ENCODE measurements at regions not wholly inside any gene's neighbourhood (a gene's known extent, or its start where the extent isn't known, plus 50 kb on each side); places are given as distances from the start of the nearest gene placed in this dataset.

- ATAC-seq (no peak), DNase-seq (ENCODE audit: low spot score) (no peak), FAIRE-seq (no peak)
- no peaks in the 10 kb centered on the region for H3K79me2 ChIP-seq (ENCODE audit: insufficient read depth, low read length)
- no peaks in the 10 kb centered on the region for H4K20me1 ChIP-seq (ENCODE audit: insufficient read depth, low read length)
- ChIA-PET CTCF (ENCODE audit: low intra/inter-chr PET ratio, low total read pairs) (no interaction called here), POLR2A (no interaction called here)
- in situ Hi-C loops (cut with HindIII; ENCODE audit: extremely low pct_ligation_motif_present, low pct_unique_long_range_greater_than_20kb) (no loop called here), intact Hi-C loops (cut with micrococcal nuclease; ENCODE audit: unreplicated experiment) (no loop called here)
- no peak overlapping the region for H3K4me2 ChIP-seq (ENCODE audit: low read depth, low read length)
- no peaks in the 10 kb centered on the region for H3K36me3 ChIP-seq (replicated peaks in 1 of 2; ENCODE audit: control insufficient read depth in 1 of 2, insufficient read depth in 2 of 2, low read length in 2 of 2)
- no peaks in the 10 kb centered on the region for H3K9me3 ChIP-seq (ENCODE audit: low read length)
- no peak overlapping the region for H3K9ac ChIP-seq (ENCODE audit: insufficient read depth, low read depth, low read length)
- TF ChIP-seq ZFX (CRISPR knock-in tag; IDR thresholded peaks at IDR 0.05; ENCODE audit: low read depth) = no peak
- TF ChIP-seq, protein P1, sequence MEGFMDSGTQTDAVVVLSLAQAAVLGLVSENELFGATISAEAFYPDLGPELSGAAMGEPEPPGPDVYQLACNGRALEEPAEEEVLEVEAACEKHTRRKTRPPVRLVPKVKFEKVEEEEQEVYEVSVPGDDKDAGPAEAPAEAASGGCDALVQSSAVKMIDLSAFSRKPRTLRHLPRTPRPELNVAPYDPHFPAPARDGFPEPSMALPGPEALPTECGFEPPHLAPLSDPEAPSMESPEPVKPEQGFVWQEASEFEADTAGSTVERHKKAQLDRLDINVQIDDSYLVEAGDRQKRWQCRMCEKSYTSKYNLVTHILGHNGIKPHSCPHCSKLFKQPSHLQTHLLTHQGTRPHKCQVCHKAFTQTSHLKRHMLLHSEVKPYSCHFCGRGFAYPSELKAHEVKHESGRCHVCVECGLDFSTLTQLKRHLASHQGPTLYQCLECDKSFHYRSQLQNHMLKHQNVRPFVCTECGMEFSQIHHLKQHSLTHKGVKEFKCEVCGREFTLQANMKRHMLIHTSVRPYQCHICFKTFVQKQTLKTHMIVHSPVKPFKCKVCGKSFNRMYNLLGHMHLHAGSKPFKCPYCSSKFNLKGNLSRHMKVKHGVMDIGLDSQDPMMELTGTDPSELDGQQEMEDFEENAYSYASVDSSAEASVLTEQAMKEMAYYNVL (CRISPR knock-in tag; IDR thresholded peaks at IDR 0.05; ENCODE audit: borderline replicate concordance) = no peak
- TF ChIP-seq CCDC6 (CRISPR knock-in tag; IDR thresholded peaks at IDR 0.05) = no peak
- TF ChIP-seq EZH2 (conservative IDR thresholded peaks at IDR 0.05; ENCODE audit: low read depth, low read length) = no peak
- no peak for TF ChIP-seq NCOR1 (IDR thresholded peaks at IDR 0.05; ENCODE audit: borderline replicate concordance, low read length)
- no peak for TF ChIP-seq ZNF839 (CRISPR knock-in tag; IDR thresholded peaks at IDR 0.05; ENCODE audit: borderline replicate concordance)
- no peak for TF ChIP-seq FOXK2 (IDR thresholded peaks at IDR 0.05)
- TF ChIP-seq GATAD1 (CRISPR knock-in tag; IDR thresholded peaks at IDR 0.05) = no peak
- H3K4me3 ChIP-seq (replicated peaks in 1 of 3; ENCODE audit: insufficient read depth in 1 of 3, low read depth in 2 of 3, low read length in 3 of 3) = no peak overlapping the region
- no TSS peak for BruUV-seq (replicated peaks)
- WGBS (ENCODE audit: low lambda C conversion rate) = 1% methylated on average over 5 of the region's 5 CpGs
- no peaks in the 10 kb centered on the region for H3K27me3 ChIP-seq (ENCODE audit: control insufficient read depth in 1 of 2, insufficient read depth in 2 of 2, low read length in 2 of 2)
- H2AFZ ChIP-seq (ENCODE audit: low read length) = no peak overlapping the region
- H3K4me1 ChIP-seq (ENCODE audit: insufficient read depth, low read length) = no peaks in the 10 kb centered on the region
- H3K27ac ChIP-seq (ENCODE audit: extremely low read length, insufficient read depth, low read length) = no peak overlapping the region
Observed at GRCh38 chr9:101995231-101995630, 256.8 kb upstream of the GRIN3A start.

GRCh38 chr9:101993771-101994170 lies 255.3 kb upstream of the GRIN3A start:
- H2AFZ ChIP-seq (ENCODE audit: low read length) = no peak overlapping the region
- in situ Hi-C loops (cut with HindIII; ENCODE audit: extremely low pct_ligation_motif_present, low pct_unique_long_range_greater_than_20kb) (no loop called here), intact Hi-C loops (cut with micrococcal nuclease; ENCODE audit: unreplicated experiment) (no loop called here)
- no peak for ATAC-seq
- no peaks in the 10 kb centered on the region for H4K20me1 ChIP-seq (ENCODE audit: insufficient read depth, low read length)
- POLR2A ChIA-PET = no interaction called here
- 0% methylated on average over 1 of the region's 1 CpG for WGBS (ENCODE audit: low lambda C conversion rate)
- H3K27me3 ChIP-seq (ENCODE audit: control insufficient read depth in 1 of 2, insufficient read depth in 2 of 2, low read length in 2 of 2) = no peaks in the 10 kb centered on the region
- no peak overlapping the region for H3K9ac ChIP-seq (ENCODE audit: insufficient read depth, low read depth, low read length)
- DNase-seq (ENCODE audit: low spot score) = no peak
- H3K36me3 ChIP-seq (replicated peaks in 1 of 2; ENCODE audit: control insufficient read depth in 1 of 2, insufficient read depth in 2 of 2, low read length in 2 of 2) = no peaks in the 10 kb centered on the region
- CTCF ChIA-PET (ENCODE audit: low intra/inter-chr PET ratio, low total read pairs) = no interaction called here
- FAIRE-seq = no peak
- no peaks in the 10 kb centered on the region for H3K9me3 ChIP-seq (ENCODE audit: low read length)
- no peak overlapping the region for H3K4me2 ChIP-seq (ENCODE audit: low read depth, low read length)
- H3K79me2 ChIP-seq (ENCODE audit: insufficient read depth, low read length) = no peaks in the 10 kb centered on the region
- no peaks in the 10 kb centered on the region for H3K4me1 ChIP-seq (ENCODE audit: insufficient read depth, low read length)
- H3K27ac ChIP-seq (ENCODE audit: extremely low read length, insufficient read depth, low read length) = no peak overlapping the region
- H3K4me3 ChIP-seq (replicated peaks in 1 of 3; ENCODE audit: insufficient read depth in 1 of 3, low read depth in 2 of 3, low read length in 3 of 3) = no peak overlapping the region
- BruUV-seq (replicated peaks) = no TSS peak
- TF ChIP-seq ZFP82 (CRISPR knock-in tag; IDR thresholded peaks at IDR 0.05; ENCODE audit: borderline replicate concordance) (no peak), ZNF569 (CRISPR knock-in tag; IDR thresholded peaks at IDR 0.05; ENCODE audit: borderline replicate concordance) (no peak), KDM6A (CRISPR knock-in tag; IDR thresholded peaks at IDR 0.05; ENCODE audit: low read depth) (no peak), ZNF24 (IDR thresholded peaks at IDR 0.05) (no peak), MYPOP (CRISPR knock-in tag; IDR thresholded peaks at IDR 0.05) (no peak)
- TF ChIP-seq, protein P2, sequence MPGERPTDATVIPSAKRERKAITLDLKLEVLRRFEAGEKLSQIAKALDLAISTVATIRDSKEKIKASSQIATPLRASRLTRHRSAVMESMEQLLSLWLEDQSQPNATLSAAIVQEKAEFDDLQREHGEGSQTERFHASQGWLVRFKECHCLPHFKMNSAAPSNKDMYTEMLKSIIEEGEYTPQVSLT (CRISPR knock-in tag; IDR thresholded peaks at IDR 0.05; ENCODE audit: borderline replicate concordance, low read depth) = no peak

Data from HepG2 (cell line).